ENCODE measurements at regions not wholly inside any gene's neighbourhood (a gene's known extent, or its start where the extent isn't known, plus 50 kb on each side); places are given as distances from the start of the nearest gene placed in this dataset.
A peak's percentile ranks its signal among the peaks of the same experiment; 100 is the strongest.

DNA sequence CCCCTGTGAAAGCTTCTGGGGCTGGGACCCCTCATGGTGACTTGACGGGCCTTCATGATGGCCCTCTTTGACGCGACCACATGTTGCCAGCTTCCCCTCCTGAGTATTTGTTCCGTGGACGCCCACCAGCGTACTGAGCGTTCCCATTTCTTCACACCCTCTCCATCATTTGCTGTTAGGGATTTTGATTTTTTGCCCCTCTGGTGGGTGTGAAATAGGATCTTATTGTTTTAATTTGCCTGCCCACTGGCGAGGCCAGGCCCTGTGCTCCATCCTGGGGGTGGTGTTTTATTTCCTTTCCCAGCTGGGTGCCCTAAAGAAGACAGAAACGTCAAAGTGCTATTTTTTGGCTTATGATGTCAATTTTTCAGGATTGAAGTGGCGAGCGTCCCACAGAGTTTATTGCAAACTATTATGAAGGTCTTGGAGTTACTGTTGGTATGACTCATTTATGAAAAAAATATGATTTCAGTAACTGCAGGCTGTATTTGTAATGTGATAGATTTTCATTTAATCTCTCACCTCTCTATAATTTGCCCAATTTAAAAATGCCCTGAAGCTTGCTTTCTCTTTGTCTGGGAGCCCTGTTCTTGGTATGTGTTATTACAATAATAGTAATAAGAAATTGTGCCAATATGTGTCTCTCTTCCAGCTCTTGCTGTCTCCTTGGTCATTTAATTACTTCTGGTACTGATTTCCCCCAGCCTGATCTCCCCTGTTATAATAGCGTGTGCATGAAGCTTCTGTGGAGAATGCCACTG lies 99.6 kb downstream of the SLC25A47 start:
- H3K27me3 ChIP-seq (ENCODE audit: low read depth): no peaks in the 10 kb centered on the region
- H3K36me3 ChIP-seq: no peaks in the 10 kb centered on the region
- DNase-seq (no peak), ATAC-seq (no peak)
- peaks cover 14% of the 10 kb centered on the region for H3K4me1 ChIP-seq
- no peak overlapping the region for H3K27ac ChIP-seq
- TF ChIP-seq, protein P1, sequence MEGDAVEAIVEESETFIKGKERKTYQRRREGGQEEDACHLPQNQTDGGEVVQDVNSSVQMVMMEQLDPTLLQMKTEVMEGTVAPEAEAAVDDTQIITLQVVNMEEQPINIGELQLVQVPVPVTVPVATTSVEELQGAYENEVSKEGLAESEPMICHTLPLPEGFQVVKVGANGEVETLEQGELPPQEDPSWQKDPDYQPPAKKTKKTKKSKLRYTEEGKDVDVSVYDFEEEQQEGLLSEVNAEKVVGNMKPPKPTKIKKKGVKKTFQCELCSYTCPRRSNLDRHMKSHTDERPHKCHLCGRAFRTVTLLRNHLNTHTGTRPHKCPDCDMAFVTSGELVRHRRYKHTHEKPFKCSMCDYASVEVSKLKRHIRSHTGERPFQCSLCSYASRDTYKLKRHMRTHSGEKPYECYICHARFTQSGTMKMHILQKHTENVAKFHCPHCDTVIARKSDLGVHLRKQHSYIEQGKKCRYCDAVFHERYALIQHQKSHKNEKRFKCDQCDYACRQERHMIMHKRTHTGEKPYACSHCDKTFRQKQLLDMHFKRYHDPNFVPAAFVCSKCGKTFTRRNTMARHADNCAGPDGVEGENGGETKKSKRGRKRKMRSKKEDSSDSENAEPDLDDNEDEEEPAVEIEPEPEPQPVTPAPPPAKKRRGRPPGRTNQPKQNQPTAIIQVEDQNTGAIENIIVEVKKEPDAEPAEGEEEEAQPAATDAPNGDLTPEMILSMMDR (IDR thresholded peaks at IDR 0.05): no peak
- no peak overlapping the region for H3K4me3 ChIP-seq
- intact Hi-C loops (cut with DNase I): no loop called here
- H3K9me3 ChIP-seq: no peaks in the 10 kb centered on the region

DNA sequence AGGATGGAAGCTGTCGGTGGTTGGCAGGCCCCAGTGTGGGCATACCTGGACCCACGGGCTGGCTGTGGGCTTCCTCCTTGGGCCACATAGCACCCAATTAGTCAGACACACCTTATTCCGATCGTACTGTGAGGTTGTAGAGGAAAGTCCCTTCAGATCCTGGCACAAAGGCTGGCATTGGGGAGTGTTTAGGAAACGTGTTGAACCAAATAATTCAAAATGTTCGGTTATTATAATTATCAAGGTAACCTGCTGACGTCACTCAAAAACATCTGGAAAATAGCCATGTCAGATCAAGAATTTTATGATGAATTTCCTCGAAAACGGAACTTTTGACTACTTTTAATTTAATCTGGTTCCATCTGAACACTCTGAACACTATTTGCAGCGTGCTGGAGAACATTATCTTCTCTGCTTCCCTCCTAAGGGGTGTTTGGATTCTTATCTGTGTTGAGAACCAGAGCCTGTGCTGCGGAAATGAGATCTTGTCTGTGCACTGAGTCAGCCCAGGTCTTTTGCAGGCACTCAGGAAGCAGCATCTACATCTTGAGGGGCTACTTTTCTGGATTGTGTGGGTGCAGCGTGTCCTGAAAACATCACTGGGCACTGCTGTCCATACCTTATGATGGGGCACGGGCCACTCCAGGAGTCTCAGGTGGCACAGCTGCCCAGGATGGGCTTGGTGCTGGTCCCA lies 100.3 kb downstream of the SLC25A47 start:
- H3K4me1 ChIP-seq: peaks cover 14% of the 10 kb centered on the region
- ATAC-seq (peak in 1 of 2 donors; percentile 4), DNase-seq (no peak)
- TF ChIP-seq, protein P1 (IDR thresholded peaks at IDR 0.05): no peak
- H3K9me3 ChIP-seq: no peaks in the 10 kb centered on the region
- no peak overlapping the region for H3K27ac ChIP-seq
- intact Hi-C loops (cut with DNase I): no loop called here
- H3K36me3 ChIP-seq: no peaks in the 10 kb centered on the region
- H3K4me3 ChIP-seq: no peak overlapping the region
- no peaks in the 10 kb centered on the region for H3K27me3 ChIP-seq (ENCODE audit: low read depth)

DNA sequence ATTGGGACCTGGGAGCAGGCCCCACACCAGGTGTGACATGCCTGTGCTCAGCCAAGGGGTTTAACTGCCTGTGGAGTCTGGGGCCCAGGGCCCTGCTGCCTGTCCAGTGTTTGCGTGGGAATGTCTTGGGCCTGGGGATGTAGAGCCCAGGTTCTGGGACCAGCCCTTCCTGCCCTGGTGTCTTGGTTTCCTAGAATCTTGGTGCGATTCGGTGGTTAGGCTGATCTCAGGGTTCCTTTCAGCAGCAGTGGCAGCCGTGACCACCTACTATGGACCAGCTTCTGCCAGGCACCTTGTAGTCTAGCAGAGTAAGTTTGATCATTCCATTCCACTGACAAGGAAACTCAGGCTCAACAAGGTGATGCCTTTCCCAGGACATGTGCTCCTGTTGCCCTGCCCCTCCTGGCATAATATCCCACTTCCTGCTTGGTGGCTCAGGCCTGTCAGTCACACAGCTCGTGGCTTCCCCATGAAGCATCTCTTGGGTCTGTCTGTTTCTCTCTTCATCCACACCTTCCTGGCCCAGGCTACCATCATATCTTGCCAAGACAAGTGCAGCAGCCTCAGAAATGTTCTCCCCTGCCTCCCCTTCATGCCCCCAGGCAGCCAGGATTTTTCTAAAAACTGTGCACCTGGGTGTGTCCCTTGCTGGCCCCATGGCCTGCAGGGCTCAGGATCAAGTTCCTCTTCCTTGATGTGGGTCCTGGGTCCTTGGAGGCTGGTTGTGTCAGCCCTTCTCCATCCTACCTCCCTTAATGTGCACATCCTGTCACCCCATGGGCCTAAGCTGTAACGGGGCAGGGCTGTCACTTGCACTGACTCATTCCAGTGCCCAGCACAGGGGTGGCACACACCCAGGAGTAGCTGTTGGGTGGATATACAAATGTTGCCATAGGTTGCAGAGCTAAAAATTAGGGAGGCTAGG lies 101.6 kb downstream of the SLC25A47 start:
- no peak for ATAC-seq
- H3K27ac ChIP-seq: no peak overlapping the region

DNA sequence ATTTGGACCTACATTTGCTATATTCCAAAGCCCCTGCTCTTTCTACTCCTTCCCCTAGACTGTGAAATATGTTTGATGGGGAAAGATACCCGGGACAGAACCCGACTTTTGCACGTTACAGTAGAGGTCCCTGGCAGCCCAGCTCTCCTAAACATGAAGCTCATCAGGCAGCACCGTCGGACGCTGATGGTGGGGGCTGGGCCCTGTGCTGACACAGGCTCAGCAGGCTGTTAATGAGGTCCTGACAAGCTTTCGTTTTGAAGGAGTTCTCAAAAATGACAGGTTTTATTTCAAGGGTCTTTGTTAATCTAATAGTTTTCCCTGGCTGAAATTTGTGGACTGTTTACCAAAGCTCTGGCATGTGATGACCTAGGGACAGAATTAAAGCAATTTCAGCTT lies 102.3 kb downstream of the SLC25A47 start:
- H3K9me3 ChIP-seq: no peaks in the 10 kb centered on the region
- H3K27me3 ChIP-seq (ENCODE audit: low read depth): no peaks in the 10 kb centered on the region
- ATAC-seq (no peak), DNase-seq (no peak)
- TF ChIP-seq, protein P1 (IDR thresholded peaks at IDR 0.05): no peak
- no peak overlapping the region for H3K27ac ChIP-seq
- no peaks in the 10 kb centered on the region for H3K36me3 ChIP-seq
- H3K4me3 ChIP-seq: no peak overlapping the region
- intact Hi-C loops (cut with DNase I): no loop called here
- peaks cover 14% of the 10 kb centered on the region for H3K4me1 ChIP-seq

More for the DNA sequence above, 101.6 kb downstream of the SLC25A47 start:
- no peak overlapping the region for H3K4me3 ChIP-seq
- H3K4me1 ChIP-seq: peaks cover 14% of the 10 kb centered on the region
- TF ChIP-seq, protein P1 (IDR thresholded peaks at IDR 0.05): no peak
- no peaks in the 10 kb centered on the region for H3K9me3 ChIP-seq
- H3K36me3 ChIP-seq: no peaks in the 10 kb centered on the region
- H3K27me3 ChIP-seq (ENCODE audit: low read depth): no peaks in the 10 kb centered on the region
- intact Hi-C loops (cut with DNase I): no loop called here
- no peak for DNase-seq

DNA sequence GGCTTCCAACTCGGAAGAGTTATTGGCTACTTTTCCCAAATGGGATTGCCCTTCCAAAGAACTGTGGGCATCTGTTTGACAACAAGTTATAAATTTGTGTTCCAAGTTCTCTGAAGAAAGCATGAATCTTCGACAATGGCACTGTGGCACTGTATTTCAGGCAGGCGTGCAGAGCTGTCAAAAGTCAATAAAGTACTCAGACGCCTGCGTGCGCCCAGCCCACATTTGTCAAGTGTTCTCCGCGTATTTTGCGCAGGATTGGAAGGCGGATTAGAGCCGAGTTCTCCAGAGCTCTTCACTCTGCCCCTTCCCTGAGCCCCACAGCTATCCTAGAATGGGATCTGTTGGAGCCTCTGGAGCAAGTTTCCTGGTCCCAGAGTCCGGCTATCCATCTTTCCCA lies 103.2 kb downstream of the SLC25A47 start:
- Histone ChIP-seq H3K9me3 (no peaks in the 10 kb centered on the region), H3K27ac (no peak overlapping the region), H3K4me1 (peaks cover 14% of the 10 kb centered on the region), H3K36me3 (no peaks in the 10 kb centered on the region), H3K4me3 (no peak overlapping the region), H3K27me3 (ENCODE audit: low read depth) (no peaks in the 10 kb centered on the region)
- DNase-seq (no peak), ATAC-seq (no peak)
- intact Hi-C loops (cut with DNase I): no loop called here
- TF ChIP-seq, protein P1 (IDR thresholded peaks at IDR 0.05): no peak

Measured in lower lobe of right lung (tissue), 2 donors.